Astrocyte (in vitro differentiated cells and primary cell): ENCODE measurements at regions not wholly inside any gene's neighbourhood (a gene's known extent, or its start where the extent isn't known, plus 50 kb on each side); places are given as distances from the start of the nearest gene placed in this dataset.

ENCODE experiments used
- DNase-seq: peaks from one replicate; pipeline ENCODE4 v3.0.0-alpha.2; 2010; ENCODE audit warnings: low read depth
- FAIRE-seq: peaks from 2 replicates; lab custom pipeline; 2011; peaks lifted over from hg19 to GRCh38; lab: Jason Lieb, UNC
- H2AFZ ChIP-seq: 2 replicates; pipeline ENCODE4 v1.6.0; 2012; ENCODE audit warnings: low read depth, low read length, inconsistent platforms
- H3K27ac ChIP-seq: 2 replicates; pipeline ENCODE4 v1.5.1; 2011; ENCODE audit warnings: low read depth, low read length, inconsistent platforms
- H3K27me3 ChIP-seq: 2 replicates; pipeline ENCODE4 v1.6.0; 2011; ENCODE audit warnings: low read length, inconsistent platforms; ENCODE audit not compliant: insufficient read depth
- H3K36me3 ChIP-seq: 2 replicates; pipeline ENCODE4 v1.5.1; 2011; ENCODE audit warnings: low read length, inconsistent platforms; ENCODE audit not compliant: insufficient read depth
- H3K4me1 ChIP-seq: 2 replicates; pipeline ENCODE4 v1.5.1; 2011; ENCODE audit warnings: low read length, inconsistent platforms; ENCODE audit not compliant: insufficient read depth
- H3K4me2 ChIP-seq: 2 replicates; pipeline ENCODE4 v1.6.0; 2012; ENCODE audit warnings: low read length, inconsistent platforms
- H3K4me3 ChIP-seq: 2 replicates; pipeline ENCODE4 v1.5.1; 2011; ENCODE audit warnings: low read depth, mild to moderate bottlenecking, low read length, inconsistent platforms; ENCODE audit not compliant: insufficient read depth
- H3K79me2 ChIP-seq: 2 replicates; pipeline ENCODE4 v1.6.0; 2012; ENCODE audit warnings: mild to moderate bottlenecking, low read length, inconsistent platforms; ENCODE audit not compliant: insufficient read depth
- H3K9ac ChIP-seq: 2 replicates; pipeline ENCODE4 v1.6.0; 2012; ENCODE audit warnings: mild to moderate bottlenecking, low read length, inconsistent platforms
- H3K9me3 ChIP-seq: 2 replicates; pipeline ENCODE4 v1.5.1; 2012; ENCODE audit warnings: low read depth, mild to moderate bottlenecking, low read length, inconsistent platforms; ENCODE audit not compliant: insufficient read depth
- H4K20me1 ChIP-seq: 2 replicates; pipeline ENCODE4 v1.6.0; 2012; ENCODE audit warnings: low read length, inconsistent platforms; ENCODE audit not compliant: insufficient read depth
- H3K27ac Mint-ChIP-seq: one replicate; pipeline ENCODE4 v1.8.0; 2021; ENCODE audit warnings: mild to moderate bottlenecking, mixed read lengths; ENCODE audit not compliant: unreplicated experiment
- H3K27me3 Mint-ChIP-seq: one replicate; pipeline ENCODE4 v1.8.0; 2021; ENCODE audit warnings: low read depth, mixed read lengths; ENCODE audit not compliant: unreplicated experiment
- H3K36me3 Mint-ChIP-seq: one replicate; pipeline ENCODE4 v1.8.0; 2021; ENCODE audit warnings: low read depth, mixed read lengths; ENCODE audit not compliant: unreplicated experiment
- H3K4me1 Mint-ChIP-seq: one replicate; pipeline ENCODE4 v1.8.0; 2021; ENCODE audit warnings: low read depth, mixed read lengths; ENCODE audit not compliant: unreplicated experiment
- H3K4me3 Mint-ChIP-seq: one replicate; pipeline ENCODE4 v1.8.0; 2021; ENCODE audit warnings: mild to moderate bottlenecking, moderate library complexity, mixed read lengths; ENCODE audit not compliant: unreplicated experiment
- H3K9me3 Mint-ChIP-seq: one replicate; pipeline ENCODE4 v1.8.0; 2021; ENCODE audit warnings: mild to moderate bottlenecking, mixed read lengths; ENCODE audit not compliant: unreplicated experiment
- CTCF ChIP-seq: IDR thresholded peaks from 2 replicates; pipeline ENCODE4 v1.5.1; 2011; ENCODE audit warnings: low read depth, mild to moderate bottlenecking, inconsistent platforms, low read length, moderate library complexity; ENCODE audit not compliant: insufficient read depth
- EZH2 ChIP-seq: IDR thresholded peaks from 2 replicates; pipeline ENCODE4 v1.6.1; 2012; ENCODE audit warnings: mild to moderate bottlenecking, low read length, inconsistent platforms; ENCODE audit not compliant: insufficient read depth

- Mint-ChIP-seq H3K36me3 (no peaks in the 10 kb centered on the region), H3K9me3 (no peaks in the 10 kb centered on the region), H3K4me1 (peaks cover 7% of the 10 kb centered on the region), H3K27me3 (peaks cover 4% of the 10 kb centered on the region), H3K4me3 (no peak overlapping the region), H3K27ac (no peak overlapping the region)
- no peaks in the 10 kb centered on the region for H3K9me3 ChIP-seq
- H3K4me3 ChIP-seq = no peak overlapping the region
- no peaks in the 10 kb centered on the region for H3K27me3 ChIP-seq
- TF ChIP-seq EZH2 (no peak), CTCF (no peak)
- H3K36me3 ChIP-seq = no peaks in the 10 kb centered on the region
- no peaks in the 10 kb centered on the region for H4K20me1 ChIP-seq
- no peak overlapping the region for H3K9ac ChIP-seq
- no peak for FAIRE-seq
- H3K4me2 ChIP-seq = no peak overlapping the region
- H3K79me2 ChIP-seq = no peaks in the 10 kb centered on the region
- no peak for DNase-seq
- H3K27ac ChIP-seq = no peak overlapping the region
- no peaks in the 10 kb centered on the region for H3K4me1 ChIP-seq
- no peak overlapping the region for H2AFZ ChIP-seq
Observed at GRCh38 chr10:88126699-88127098, 263.3 kb downstream of the PTEN start.

GRCh38 chr10:88127269-88127668, 263.8 kb downstream of the PTEN start:
- Histone ChIP-seq H3K4me3 (no peak overlapping the region), H3K79me2 (no peaks in the 10 kb centered on the region), H4K20me1 (no peaks in the 10 kb centered on the region), H3K9ac (no peak overlapping the region), H2AFZ (no peak overlapping the region), H3K36me3 (no peaks in the 10 kb centered on the region), H3K9me3 (no peaks in the 10 kb centered on the region), H3K4me2 (no peak overlapping the region), H3K27ac (no peak overlapping the region), H3K27me3 (no peaks in the 10 kb centered on the region), H3K4me1 (no peaks in the 10 kb centered on the region)
- H3K36me3 Mint-ChIP-seq = no peaks in the 10 kb centered on the region
- no peak for DNase-seq
- TF ChIP-seq CTCF (no peak), EZH2 (no peak)
- no peak overlapping the region for H3K4me3 Mint-ChIP-seq
- peaks cover 7% of the 10 kb centered on the region for H3K4me1 Mint-ChIP-seq
- H3K27ac Mint-ChIP-seq = no peak overlapping the region
- H3K9me3 Mint-ChIP-seq = no peaks in the 10 kb centered on the region
- FAIRE-seq = no peak
- peaks cover 4% of the 10 kb centered on the region for H3K27me3 Mint-ChIP-seq

GRCh38 chr10:88127766-88128165, 264.3 kb downstream of the PTEN start:
- Histone ChIP-seq H3K4me3 (no peak overlapping the region), H3K4me1 (no peaks in the 10 kb centered on the region), H3K27me3 (no peaks in the 10 kb centered on the region), H3K79me2 (no peaks in the 10 kb centered on the region), H2AFZ (no peak overlapping the region), H3K27ac (no peak overlapping the region), H4K20me1 (no peaks in the 10 kb centered on the region), H3K36me3 (no peaks in the 10 kb centered on the region), H3K9ac (no peak overlapping the region), H3K4me2 (no peak overlapping the region), H3K9me3 (no peaks in the 10 kb centered on the region)
- FAIRE-seq (no peak), DNase-seq (no peak)
- H3K4me3 Mint-ChIP-seq = no peak overlapping the region
- peaks cover 7% of the 10 kb centered on the region for H3K4me1 Mint-ChIP-seq
- H3K27ac Mint-ChIP-seq = no peak overlapping the region
- H3K9me3 Mint-ChIP-seq = no peaks in the 10 kb centered on the region
- peaks cover 2% of the 10 kb centered on the region for H3K27me3 Mint-ChIP-seq
- TF ChIP-seq CTCF (no peak), EZH2 (no peak)
- H3K36me3 Mint-ChIP-seq = no peaks in the 10 kb centered on the region
